ENCODE measurements at regions not wholly inside any gene's neighbourhood (a gene's known extent, or its start where the extent isn't known, plus 50 kb on each side); places are given as distances from the start of the nearest gene placed in this dataset.

DNA sequence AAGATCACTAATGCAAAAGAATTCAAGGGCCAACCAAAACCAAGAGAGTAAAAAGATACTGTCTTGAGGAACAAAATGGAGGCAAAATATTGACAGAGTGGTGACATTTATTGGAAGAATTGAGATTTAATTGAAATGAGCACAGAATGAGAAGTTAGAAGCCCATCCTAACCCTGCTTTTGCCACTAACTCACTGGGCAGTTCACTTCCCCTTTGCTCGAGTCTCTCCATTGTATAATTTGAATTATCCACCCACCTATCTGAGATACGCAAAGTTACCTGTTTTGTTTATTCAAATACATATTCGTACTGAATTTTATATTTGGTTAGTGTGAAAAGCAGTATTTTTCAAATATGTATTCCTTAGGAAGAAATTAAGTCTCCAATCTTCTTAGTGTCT, 204.5 kb upstream of the PRDM1 start:
- Histone ChIP-seq H3K4me1 (ENCODE audit: insufficient read depth, low read length) (peaks cover 4% of the 10 kb centered on the region), H3K27me3 (ENCODE audit: control insufficient read depth in 1 of 2, insufficient read depth in 2 of 2, low read length in 2 of 2) (peaks cover 0 to 7% of the 10 kb centered on the region in 2 experiments), H3K36me3 (ENCODE audit: insufficient read depth, low read length) (no peaks in the 10 kb centered on the region), H3K4me3 (ENCODE audit: low read length) (no peak overlapping the region), H3K27ac (ENCODE audit: low read depth in 1 of 2, low read length in 2 of 2) (no peak overlapping the region), H3K9me3 (ENCODE audit: control insufficient read depth in 1 of 2, insufficient read depth in 1 of 2, low read length in 2 of 2) (no peaks in the 10 kb centered on the region)
- no peaks in the 10 kb centered on the region for H3K36me3 Mint-ChIP-seq (ENCODE audit: low read depth)
- no peak overlapping the region for H3K4me3 Mint-ChIP-seq
- POLR2A ChIA-PET: interaction anchor here (1.0 kb wide), 1 partner anchor 16 kb away, joined by 3 read pairs; no protein-coding TSS in a partner anchor
- CTCF ChIA-PET: no interaction called here
- H3K9me3 Mint-ChIP-seq: no peaks in the 10 kb centered on the region
- intact Hi-C loops (cut with DNase I, micrococcal nuclease): no loop called here
- peaks cover 49% of the 10 kb centered on the region for H3K27me3 Mint-ChIP-seq
- DNase-seq (no peak), ATAC-seq (ENCODE audit: poor library complexity) (no peak)
- peaks cover 9% of the 10 kb centered on the region for H3K4me1 Mint-ChIP-seq (ENCODE audit: low read depth)
- H3K27ac Mint-ChIP-seq: no peak overlapping the region
- TF ChIP-seq CTCF (IDR thresholded peaks at IDR 0.05): no peak

- intact Hi-C loops (cut with DNase I, micrococcal nuclease): no loop called here
- Mint-ChIP-seq H3K4me1 (ENCODE audit: low read depth) (peaks cover 9% of the 10 kb centered on the region), H3K4me3 (peak overlapping the region; percentile 0), H3K27me3 (peaks cover 51% of the 10 kb centered on the region), H3K9me3 (no peaks in the 10 kb centered on the region), H3K27ac (no peak overlapping the region), H3K36me3 (ENCODE audit: low read depth) (no peaks in the 10 kb centered on the region)
- DNase-seq: peak in 3 of 14 experiments; percentile 21 to 76 (median 66)
- Histone ChIP-seq H3K27ac (ENCODE audit: low read depth in 1 of 2, low read length in 2 of 2) (no peak overlapping the region), H3K36me3 (ENCODE audit: insufficient read depth, low read length) (no peaks in the 10 kb centered on the region), H3K9me3 (ENCODE audit: control insufficient read depth in 1 of 2, insufficient read depth in 1 of 2, low read length in 2 of 2) (no peaks in the 10 kb centered on the region), H3K4me3 (ENCODE audit: low read length) (no peak overlapping the region), H3K4me1 (ENCODE audit: insufficient read depth, low read length) (peaks cover 4% of the 10 kb centered on the region), H3K27me3 (ENCODE audit: control insufficient read depth in 1 of 2, insufficient read depth in 2 of 2, low read length in 2 of 2) (peaks cover 4 to 7% of the 10 kb centered on the region in 2 experiments)
- POLR2A ChIA-PET: no interaction called here
- no peak for TF ChIP-seq CTCF (IDR thresholded peaks at IDR 0.05)
- CTCF ChIA-PET: no interaction called here
- no peak for ATAC-seq (ENCODE audit: poor library complexity)
These were observed 206.1 kb upstream of the PRDM1 start for GRCh38 chr6:105880030-105880492.

- Histone ChIP-seq H3K36me3 (ENCODE audit: insufficient read depth, low read length) (no peaks in the 10 kb centered on the region), H3K4me1 (ENCODE audit: insufficient read depth, low read length) (peaks cover 4% of the 10 kb centered on the region), H3K27ac (ENCODE audit: low read depth in 1 of 2, low read length in 2 of 2) (no peak overlapping the region), H3K9me3 (ENCODE audit: control insufficient read depth in 1 of 2, insufficient read depth in 1 of 2, low read length in 2 of 2) (no peaks in the 10 kb centered on the region), H3K4me3 (ENCODE audit: low read length) (no peak overlapping the region), H3K27me3 (ENCODE audit: control insufficient read depth in 1 of 2, insufficient read depth in 2 of 2, low read length in 2 of 2) (peaks cover 4 to 7% of the 10 kb centered on the region in 2 experiments)
- Mint-ChIP-seq H3K4me1 (ENCODE audit: low read depth) (peaks cover 9% of the 10 kb centered on the region), H3K36me3 (ENCODE audit: low read depth) (no peaks in the 10 kb centered on the region), H3K27ac (no peak overlapping the region), H3K9me3 (no peaks in the 10 kb centered on the region), H3K4me3 (no peak overlapping the region), H3K27me3 (peaks cover 51% of the 10 kb centered on the region)
- ATAC-seq (ENCODE audit: poor library complexity) (no peak), DNase-seq (no peak)
- ChIA-PET POLR2A (no interaction called here), CTCF (no interaction called here)
- intact Hi-C loops (cut with DNase I, micrococcal nuclease): no loop called here
- no peak for TF ChIP-seq CTCF (IDR thresholded peaks at IDR 0.05)
These were observed 207.0 kb upstream of the PRDM1 start for GRCh38 chr6:105879146-105879545.
